HFFc6 (cell line): ENCODE measurements at regions not wholly inside any gene's neighbourhood (a gene's known extent, or its start where the extent isn't known, plus 50 kb on each side); places are given as distances from the start of the nearest gene placed in this dataset.

Experiments used
- DNase-seq: peaks from one replicate; pipeline ENCODE4 v3.0.0-alpha.2; 2018
- H3K27ac Mint-ChIP-seq: 2 replicates; pipeline ENCODE4 v1.8.0; 2020; ENCODE audit warnings: mild to moderate bottlenecking, mixed read lengths
- H3K27me3 Mint-ChIP-seq: 2 replicates; pipeline ENCODE4 v1.8.0; 2021; ENCODE audit warnings: mild to moderate bottlenecking, moderate library complexity, mixed read lengths; ENCODE audit not compliant: insufficient read depth
- H3K36me3 Mint-ChIP-seq: 2 replicates; pipeline ENCODE4 v1.8.0; 2021; ENCODE audit warnings: low read depth, mixed read lengths
- H3K4me1 Mint-ChIP-seq: 2 replicates; pipeline ENCODE4 v1.8.0; 2020; ENCODE audit warnings: low read depth, mixed read lengths
- H3K4me3 Mint-ChIP-seq: 2 replicates; pipeline ENCODE4 v1.8.0; 2020; ENCODE audit warnings: mild to moderate bottlenecking, moderate library complexity, mixed read lengths
- H3K9me3 Mint-ChIP-seq: 2 replicates; pipeline ENCODE4 v1.8.0; 2020; ENCODE audit warnings: mild to moderate bottlenecking, mixed read lengths
- TF ChIP-seq, protein P1 (sequence below): fragments of 200-600 bp; sonication (generic); IDR thresholded peaks from 2 replicates; pipeline ENCODE4 v1.5.0; 2021; ENCODE audit warnings: antibody characterized with exemption, mild to moderate bottlenecking

DNA sequence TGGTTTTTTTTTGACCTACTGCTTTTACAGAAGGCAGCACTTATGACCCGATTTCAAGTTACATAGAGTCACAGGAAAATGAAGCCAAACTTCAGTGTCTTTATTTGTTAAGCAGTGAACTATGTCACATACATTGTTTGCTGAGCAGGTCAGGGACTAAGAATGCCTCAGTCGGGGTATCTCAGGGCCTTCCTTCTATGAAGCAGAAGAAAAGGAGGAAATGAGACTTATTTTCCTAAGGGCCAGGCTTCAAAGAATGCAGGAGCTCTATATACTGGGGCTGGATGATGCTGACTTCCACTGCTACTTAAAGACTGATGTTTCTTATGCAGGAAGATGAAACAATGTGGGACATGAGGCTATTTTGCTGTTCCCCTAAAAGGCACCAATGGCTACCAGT, 558.4 kb upstream of the IGFBP7 start:
- H3K4me3 Mint-ChIP-seq: no peak overlapping the region
- H3K27ac Mint-ChIP-seq: no peak overlapping the region
- H3K9me3 Mint-ChIP-seq: peaks cover 29% of the 10 kb centered on the region
- no peaks in the 10 kb centered on the region for H3K27me3 Mint-ChIP-seq
- DNase-seq: no peak
- no peaks in the 10 kb centered on the region for H3K36me3 Mint-ChIP-seq
- TF ChIP-seq, protein P1, sequence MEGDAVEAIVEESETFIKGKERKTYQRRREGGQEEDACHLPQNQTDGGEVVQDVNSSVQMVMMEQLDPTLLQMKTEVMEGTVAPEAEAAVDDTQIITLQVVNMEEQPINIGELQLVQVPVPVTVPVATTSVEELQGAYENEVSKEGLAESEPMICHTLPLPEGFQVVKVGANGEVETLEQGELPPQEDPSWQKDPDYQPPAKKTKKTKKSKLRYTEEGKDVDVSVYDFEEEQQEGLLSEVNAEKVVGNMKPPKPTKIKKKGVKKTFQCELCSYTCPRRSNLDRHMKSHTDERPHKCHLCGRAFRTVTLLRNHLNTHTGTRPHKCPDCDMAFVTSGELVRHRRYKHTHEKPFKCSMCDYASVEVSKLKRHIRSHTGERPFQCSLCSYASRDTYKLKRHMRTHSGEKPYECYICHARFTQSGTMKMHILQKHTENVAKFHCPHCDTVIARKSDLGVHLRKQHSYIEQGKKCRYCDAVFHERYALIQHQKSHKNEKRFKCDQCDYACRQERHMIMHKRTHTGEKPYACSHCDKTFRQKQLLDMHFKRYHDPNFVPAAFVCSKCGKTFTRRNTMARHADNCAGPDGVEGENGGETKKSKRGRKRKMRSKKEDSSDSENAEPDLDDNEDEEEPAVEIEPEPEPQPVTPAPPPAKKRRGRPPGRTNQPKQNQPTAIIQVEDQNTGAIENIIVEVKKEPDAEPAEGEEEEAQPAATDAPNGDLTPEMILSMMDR: no peak
- no peaks in the 10 kb centered on the region for H3K4me1 Mint-ChIP-seq

DNA sequence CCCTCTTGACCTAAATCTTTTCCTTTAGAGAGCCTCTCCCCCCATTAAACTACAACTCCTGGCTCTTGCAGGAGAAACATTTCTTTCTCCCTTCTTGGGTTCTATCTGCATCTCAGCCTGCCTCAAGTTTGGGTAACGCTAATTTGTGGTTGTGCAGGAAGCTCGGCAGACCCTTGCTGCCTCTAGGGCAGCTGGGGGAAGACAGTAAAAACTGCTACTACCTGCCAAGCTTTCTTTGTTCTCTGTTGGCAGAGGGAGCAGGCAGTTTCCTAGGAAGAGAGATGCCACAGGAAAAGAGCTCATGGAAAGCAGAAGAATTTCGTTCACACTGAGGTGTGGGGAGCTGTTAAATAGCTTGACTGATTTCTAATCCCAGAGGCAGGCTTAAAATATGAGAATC, 555.6 kb upstream of the IGFBP7 start:
- no peak overlapping the region for H3K4me3 Mint-ChIP-seq
- H3K4me1 Mint-ChIP-seq: no peaks in the 10 kb centered on the region
- no peak overlapping the region for H3K27ac Mint-ChIP-seq
- H3K27me3 Mint-ChIP-seq: no peaks in the 10 kb centered on the region
- DNase-seq: no peak
- TF ChIP-seq, protein P1: no peak
- H3K36me3 Mint-ChIP-seq: no peaks in the 10 kb centered on the region
- H3K9me3 Mint-ChIP-seq: peaks cover 31% of the 10 kb centered on the region

DNA sequence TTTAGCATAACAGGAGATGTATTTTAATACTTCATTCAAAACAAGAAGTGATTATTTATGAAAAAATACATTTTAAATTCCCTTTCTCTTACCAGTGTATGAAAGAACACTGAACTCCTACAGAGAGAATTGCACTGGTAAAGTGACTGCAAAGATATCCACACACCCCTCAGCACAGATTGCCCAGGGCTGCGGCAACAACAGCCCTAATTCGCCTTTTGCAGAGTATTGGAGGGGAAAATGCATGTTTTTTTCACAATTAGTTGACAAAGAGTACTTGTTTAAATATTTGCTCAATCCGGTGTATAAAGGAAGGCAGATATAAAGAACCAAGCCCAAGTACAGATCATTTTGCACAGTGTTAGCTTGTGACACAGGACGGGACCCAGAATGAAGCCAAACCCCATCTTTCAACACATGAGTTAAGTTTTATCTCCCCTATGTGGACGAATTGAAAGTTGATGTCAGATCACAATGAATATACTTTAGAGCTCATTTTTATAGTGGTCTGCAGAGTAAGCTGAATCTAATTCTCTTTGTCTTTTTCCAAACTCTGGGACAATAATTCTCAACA, 551.4 kb upstream of the IGFBP7 start:
- H3K4me3 Mint-ChIP-seq: no peak overlapping the region

DNA sequence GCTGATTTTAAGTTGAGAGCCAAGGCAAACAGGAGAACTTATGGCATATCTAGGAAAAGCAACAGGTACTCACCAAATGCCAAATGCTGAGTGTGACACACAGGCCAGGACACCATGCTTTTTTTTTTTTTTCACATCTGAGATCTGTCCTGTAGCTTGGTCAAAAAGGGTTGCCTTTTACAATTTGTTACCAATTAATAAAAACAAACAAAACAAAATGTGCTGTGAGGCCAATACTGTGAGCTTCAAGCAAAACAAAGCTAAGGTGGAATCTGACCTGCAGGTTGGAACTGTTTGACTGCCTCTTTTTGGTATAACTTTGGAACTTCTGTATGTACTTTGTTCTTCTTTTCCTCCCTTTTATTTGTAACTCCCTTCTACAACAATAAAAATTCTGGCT, 548.5 kb upstream of the IGFBP7 start:
- H3K4me1 Mint-ChIP-seq: no peaks in the 10 kb centered on the region
- no peak overlapping the region for H3K27ac Mint-ChIP-seq
- no peak overlapping the region for H3K4me3 Mint-ChIP-seq
- no peaks in the 10 kb centered on the region for H3K27me3 Mint-ChIP-seq
- no peak for DNase-seq
- TF ChIP-seq, protein P1: no peak
- H3K9me3 Mint-ChIP-seq: peaks cover 28% of the 10 kb centered on the region
- H3K36me3 Mint-ChIP-seq: no peaks in the 10 kb centered on the region

More for the DNA sequence above, 551.4 kb upstream of the IGFBP7 start:
- Mint-ChIP-seq H3K27ac (no peak overlapping the region), H3K36me3 (no peaks in the 10 kb centered on the region), H3K9me3 (peaks cover 38% of the 10 kb centered on the region), H3K27me3 (no peaks in the 10 kb centered on the region), H3K4me1 (no peaks in the 10 kb centered on the region)
- no peak for DNase-seq
- TF ChIP-seq, protein P1: no peak

DNA sequence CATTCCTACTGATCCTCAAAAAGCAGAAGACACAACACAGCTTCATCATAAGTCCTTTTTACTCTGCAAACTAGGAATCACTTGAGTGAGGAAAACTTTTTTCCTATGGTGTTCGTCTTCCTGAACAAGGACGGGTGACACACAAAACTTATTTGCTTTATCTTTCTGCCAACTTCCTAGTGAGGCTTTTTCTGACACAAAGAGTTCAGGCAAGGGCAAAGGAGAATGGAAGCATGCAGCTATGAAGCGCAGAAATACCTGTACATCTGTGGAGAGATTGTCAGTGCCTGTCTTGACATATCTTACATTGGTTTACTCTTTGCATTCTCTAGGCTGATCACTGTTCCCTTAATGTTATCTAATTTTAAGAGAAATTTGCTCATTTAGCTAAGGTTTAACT, 548.0 kb upstream of the IGFBP7 start:
- TF ChIP-seq, protein P1: no peak
- DNase-seq: no peak
- Mint-ChIP-seq H3K4me3 (no peak overlapping the region), H3K4me1 (no peaks in the 10 kb centered on the region), H3K27ac (no peak overlapping the region), H3K9me3 (peaks cover 28% of the 10 kb centered on the region), H3K36me3 (no peaks in the 10 kb centered on the region), H3K27me3 (no peaks in the 10 kb centered on the region)

DNA sequence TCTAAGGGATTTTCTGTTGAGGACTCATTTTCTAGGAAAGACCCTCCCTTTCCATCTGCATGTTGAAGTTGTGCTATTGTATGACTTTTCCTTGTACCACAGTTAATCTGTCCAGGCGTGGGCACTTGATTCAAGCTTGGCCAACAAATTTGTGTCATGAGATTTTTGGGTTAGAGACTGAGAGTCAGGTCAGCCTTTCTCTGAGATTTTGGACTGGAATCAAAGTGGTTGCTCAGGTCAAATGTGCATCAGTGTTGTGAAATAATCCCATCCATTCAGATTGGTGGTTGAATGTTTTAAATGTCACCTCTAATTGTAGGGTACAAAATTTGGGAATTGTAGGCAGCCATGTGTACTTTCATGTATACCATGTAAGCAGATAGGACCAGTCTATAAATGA, 545.2 kb upstream of the IGFBP7 start:
- Mint-ChIP-seq H3K4me1 (no peaks in the 10 kb centered on the region), H3K27ac (no peak overlapping the region), H3K36me3 (no peaks in the 10 kb centered on the region), H3K4me3 (no peak overlapping the region), H3K9me3 (peaks cover 28% of the 10 kb centered on the region), H3K27me3 (no peaks in the 10 kb centered on the region; the same call in 1 of the 2 replicates)
- TF ChIP-seq, protein P1: no peak
- no peak for DNase-seq
